H1 (cell line): ENCODE measurements at regions not wholly inside any gene's neighbourhood (a gene's known extent, or its start where the extent isn't known, plus 50 kb on each side); places are given as distances from the start of the nearest gene placed in this dataset.

ENCODE experiments used
- CEBPB ChIP-seq: IDR thresholded peaks from 2 replicates; pipeline ENCODE4 v1.6.1; 2012; ENCODE audit warnings: low read depth, low read length
- CREB1 ChIP-seq: IDR thresholded peaks from 2 replicates; pipeline ENCODE4 v1.6.1; 2012; ENCODE audit warnings: inconsistent platforms
- EZH2 ChIP-seq: fragments of 200-600 bp; sonication (generic); IDR thresholded peaks from 2 replicates; pipeline ENCODE4 v1.7.1; 2012; ENCODE audit warnings: low read depth, mild to moderate bottlenecking, moderate library complexity, low read length, inconsistent platforms; ENCODE audit not compliant: severe bottlenecking
- MAFK ChIP-seq: IDR thresholded peaks from 2 replicates; pipeline ENCODE4 v1.6.1; 2012; ENCODE audit warnings: low read depth, mild to moderate bottlenecking, improper control_type of control experiment, low read length
- NRF1 ChIP-seq: IDR thresholded peaks from 2 replicates; pipeline ENCODE4 v1.6.1; 2011; ENCODE audit warnings: mild to moderate bottlenecking, low read depth, low read length, improper control_type of control experiment
- POLR2A ChIP-seq, 2 experiments: IDR thresholded peaks; 1 replicate in 1 of 2; 2 replicates in 1 of 2; pipeline ENCODE4 v1.6.1; 2011; ENCODE audit warnings: low read depth in 2 of 2, low read length in 2 of 2, mild to moderate bottlenecking in 2 of 2; ENCODE audit errors: control extremely low read depth in 1 of 2
- SP2 ChIP-seq: IDR thresholded peaks from 2 replicates; pipeline ENCODE4 v1.6.1; 2012; ENCODE audit warnings: mild to moderate bottlenecking, low read length, inconsistent platforms
- TF ChIP-seq, protein P1 (sequence below), 3 experiments: IDR thresholded peaks; 1 replicate in 2 of 3; 2 replicates in 1 of 3; pipeline versions ENCODE4 v1.5.1 to v1.6.1; 2011; ENCODE audit warnings: low read length in 3 of 3, mild to moderate bottlenecking in 3 of 3, inconsistent platforms in 2 of 3, low read depth in 1 of 3, moderate library complexity in 1 of 3; ENCODE audit not compliant: insufficient read depth in 1 of 3; ENCODE audit errors: control extremely low read depth in 1 of 3
- TF ChIP-seq, protein P2 (sequence below): IDR thresholded peaks from 2 replicates; pipeline ENCODE4 v1.6.1; 2012; ENCODE audit warnings: low read length, inconsistent platforms

DNA sequence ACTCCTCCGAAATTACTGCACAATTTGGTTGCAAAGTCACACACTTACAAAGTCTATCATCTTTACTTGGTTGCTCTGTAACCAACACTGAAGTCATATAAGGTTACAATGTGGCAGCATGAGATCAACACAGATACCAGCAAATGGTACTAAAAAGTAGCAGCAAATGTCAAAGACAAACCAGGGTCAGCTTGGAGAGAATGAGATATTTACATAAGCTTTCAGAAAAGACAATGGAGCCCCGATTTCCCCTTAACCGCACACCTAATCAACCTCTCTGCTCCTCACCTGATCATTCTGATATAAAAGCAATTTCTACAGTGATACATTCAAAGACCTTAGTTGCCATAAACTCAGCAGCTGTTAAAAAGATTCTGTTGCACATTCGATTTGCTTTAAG lies 76.4 kb upstream of the FOXN3 start:
- TF ChIP-seq, protein P1, sequence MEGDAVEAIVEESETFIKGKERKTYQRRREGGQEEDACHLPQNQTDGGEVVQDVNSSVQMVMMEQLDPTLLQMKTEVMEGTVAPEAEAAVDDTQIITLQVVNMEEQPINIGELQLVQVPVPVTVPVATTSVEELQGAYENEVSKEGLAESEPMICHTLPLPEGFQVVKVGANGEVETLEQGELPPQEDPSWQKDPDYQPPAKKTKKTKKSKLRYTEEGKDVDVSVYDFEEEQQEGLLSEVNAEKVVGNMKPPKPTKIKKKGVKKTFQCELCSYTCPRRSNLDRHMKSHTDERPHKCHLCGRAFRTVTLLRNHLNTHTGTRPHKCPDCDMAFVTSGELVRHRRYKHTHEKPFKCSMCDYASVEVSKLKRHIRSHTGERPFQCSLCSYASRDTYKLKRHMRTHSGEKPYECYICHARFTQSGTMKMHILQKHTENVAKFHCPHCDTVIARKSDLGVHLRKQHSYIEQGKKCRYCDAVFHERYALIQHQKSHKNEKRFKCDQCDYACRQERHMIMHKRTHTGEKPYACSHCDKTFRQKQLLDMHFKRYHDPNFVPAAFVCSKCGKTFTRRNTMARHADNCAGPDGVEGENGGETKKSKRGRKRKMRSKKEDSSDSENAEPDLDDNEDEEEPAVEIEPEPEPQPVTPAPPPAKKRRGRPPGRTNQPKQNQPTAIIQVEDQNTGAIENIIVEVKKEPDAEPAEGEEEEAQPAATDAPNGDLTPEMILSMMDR (IDR thresholded peaks at IDR 0.05; ENCODE audit: control extremely low read depth in 1 of 3, insufficient read depth in 1 of 3, low read depth in 1 of 3, low read length in 3 of 3): no peak
- no peak for TF ChIP-seq CREB1
- TF ChIP-seq EZH2: no peak
- TF ChIP-seq POLR2A (IDR thresholded peaks at IDR 0.05; ENCODE audit: control extremely low read depth in 1 of 2, low read depth in 2 of 2, low read length in 2 of 2): peak in 1 of 2 experiments; percentile 43; a peak in 1 of 3 replicates
- TF ChIP-seq NRF1: no peak
- no peak for TF ChIP-seq SP2
- TF ChIP-seq MAFK: no peak
- TF ChIP-seq, protein P2, sequence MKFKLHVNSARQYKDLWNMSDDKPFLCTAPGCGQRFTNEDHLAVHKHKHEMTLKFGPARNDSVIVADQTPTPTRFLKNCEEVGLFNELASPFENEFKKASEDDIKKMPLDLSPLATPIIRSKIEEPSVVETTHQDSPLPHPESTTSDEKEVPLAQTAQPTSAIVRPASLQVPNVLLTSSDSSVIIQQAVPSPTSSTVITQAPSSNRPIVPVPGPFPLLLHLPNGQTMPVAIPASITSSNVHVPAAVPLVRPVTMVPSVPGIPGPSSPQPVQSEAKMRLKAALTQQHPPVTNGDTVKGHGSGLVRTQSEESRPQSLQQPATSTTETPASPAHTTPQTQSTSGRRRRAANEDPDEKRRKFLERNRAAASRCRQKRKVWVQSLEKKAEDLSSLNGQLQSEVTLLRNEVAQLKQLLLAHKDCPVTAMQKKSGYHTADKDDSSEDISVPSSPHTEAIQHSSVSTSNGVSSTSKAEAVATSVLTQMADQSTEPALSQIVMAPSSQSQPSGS: no peak
- TF ChIP-seq CEBPB: no peak
